Endothelial cell (in vitro differentiated cells): ENCODE measurements at regions not wholly inside any gene's neighbourhood (a gene's known extent, or its start where the extent isn't known, plus 50 kb on each side); places are given as distances from the start of the nearest gene placed in this dataset.

Experiments
- DNase-seq: peaks from one replicate; pipeline ENCODE4 v3.0.0; 2021; ENCODE audit warnings: low spot score
- H3K27ac Mint-ChIP-seq: one replicate; pipeline ENCODE4 v1.8.0; 2021; ENCODE audit warnings: mixed read lengths, inconsistent platforms; ENCODE audit not compliant: unreplicated experiment
- H3K27me3 Mint-ChIP-seq: one replicate; pipeline ENCODE4 v1.8.0; 2021; ENCODE audit warnings: mild to moderate bottlenecking, moderate library complexity, mixed read lengths, inconsistent platforms; ENCODE audit not compliant: unreplicated experiment
- H3K36me3 Mint-ChIP-seq: one replicate; pipeline ENCODE4 v1.8.0; 2021; ENCODE audit warnings: mild to moderate bottlenecking, low read depth, mixed read lengths, inconsistent platforms; ENCODE audit not compliant: unreplicated experiment
- H3K4me1 Mint-ChIP-seq: one replicate; pipeline ENCODE4 v1.8.0; 2021; ENCODE audit warnings: mild to moderate bottlenecking, mixed read lengths, inconsistent platforms; ENCODE audit not compliant: unreplicated experiment
- H3K4me3 Mint-ChIP-seq: one replicate; pipeline ENCODE4 v1.8.0; 2021; ENCODE audit warnings: mild to moderate bottlenecking, mixed read lengths, inconsistent platforms; ENCODE audit not compliant: unreplicated experiment
- H3K9me3 Mint-ChIP-seq: one replicate; pipeline ENCODE4 v1.8.0; 2021; ENCODE audit warnings: mixed read lengths, inconsistent platforms; ENCODE audit not compliant: unreplicated experiment
- TF ChIP-seq, protein P1 (sequence below): fragments of 200-600 bp; sonication (generic); IDR thresholded peaks from one replicate; pipeline ENCODE4 v1.5.0; 2021; ENCODE audit warnings: antibody characterized with exemption; ENCODE audit not compliant: unreplicated experiment

DNA sequence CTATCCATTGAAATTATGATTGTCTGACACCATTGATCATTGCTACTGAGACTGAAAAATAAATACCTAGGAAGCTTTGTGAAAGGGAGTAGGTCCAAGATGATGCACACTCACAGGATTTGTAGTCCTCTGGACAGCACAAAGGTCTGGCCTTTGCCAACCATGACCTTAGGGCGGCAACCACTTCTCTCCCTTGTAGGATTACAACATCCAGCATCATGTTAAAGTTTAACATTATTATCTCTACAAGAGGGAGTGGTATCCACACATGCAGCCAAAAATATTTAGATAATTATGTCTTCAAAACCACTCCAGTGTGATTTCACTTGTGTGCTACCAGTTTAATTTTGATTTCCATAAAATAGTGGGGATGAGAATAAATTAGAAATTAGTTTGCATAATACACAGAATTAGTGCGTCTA is 51.1 kb upstream of the NHSL1 start:
- Mint-ChIP-seq H3K36me3 (no peaks in the 10 kb centered on the region), H3K4me3 (no peak overlapping the region), H3K9me3 (no peaks in the 10 kb centered on the region), H3K4me1 (peaks cover 45% of the 10 kb centered on the region), H3K27me3 (peaks cover 8% of the 10 kb centered on the region), H3K27ac (no peak overlapping the region)
- TF ChIP-seq, protein P1, sequence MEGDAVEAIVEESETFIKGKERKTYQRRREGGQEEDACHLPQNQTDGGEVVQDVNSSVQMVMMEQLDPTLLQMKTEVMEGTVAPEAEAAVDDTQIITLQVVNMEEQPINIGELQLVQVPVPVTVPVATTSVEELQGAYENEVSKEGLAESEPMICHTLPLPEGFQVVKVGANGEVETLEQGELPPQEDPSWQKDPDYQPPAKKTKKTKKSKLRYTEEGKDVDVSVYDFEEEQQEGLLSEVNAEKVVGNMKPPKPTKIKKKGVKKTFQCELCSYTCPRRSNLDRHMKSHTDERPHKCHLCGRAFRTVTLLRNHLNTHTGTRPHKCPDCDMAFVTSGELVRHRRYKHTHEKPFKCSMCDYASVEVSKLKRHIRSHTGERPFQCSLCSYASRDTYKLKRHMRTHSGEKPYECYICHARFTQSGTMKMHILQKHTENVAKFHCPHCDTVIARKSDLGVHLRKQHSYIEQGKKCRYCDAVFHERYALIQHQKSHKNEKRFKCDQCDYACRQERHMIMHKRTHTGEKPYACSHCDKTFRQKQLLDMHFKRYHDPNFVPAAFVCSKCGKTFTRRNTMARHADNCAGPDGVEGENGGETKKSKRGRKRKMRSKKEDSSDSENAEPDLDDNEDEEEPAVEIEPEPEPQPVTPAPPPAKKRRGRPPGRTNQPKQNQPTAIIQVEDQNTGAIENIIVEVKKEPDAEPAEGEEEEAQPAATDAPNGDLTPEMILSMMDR = no peak
- no peak for DNase-seq

DNA sequence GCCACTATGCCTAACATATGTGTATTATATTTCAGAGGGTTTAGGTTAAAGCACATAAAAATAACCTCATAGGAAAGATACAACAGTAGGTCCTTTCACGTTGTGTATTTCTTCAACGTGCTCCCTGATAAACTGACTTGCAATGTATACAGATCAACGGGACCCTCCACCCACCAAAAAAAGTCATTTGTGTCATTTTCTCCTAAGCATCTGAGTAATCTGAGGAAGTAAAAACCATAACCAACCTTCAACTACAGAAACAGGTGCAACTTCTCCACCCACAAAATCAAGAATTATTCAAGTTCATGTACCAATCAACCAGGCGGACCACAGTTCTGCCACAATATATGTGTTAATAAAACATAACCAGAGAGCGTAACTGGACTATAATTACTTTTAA is 54.9 kb upstream of the NHSL1 start:
- Mint-ChIP-seq H3K4me1 (peaks cover 29% of the 10 kb centered on the region), H3K27me3 (peaks cover 3% of the 10 kb centered on the region), H3K9me3 (no peaks in the 10 kb centered on the region), H3K27ac (no peak overlapping the region), H3K36me3 (no peaks in the 10 kb centered on the region), H3K4me3 (no peak overlapping the region)
- no peak for DNase-seq
- TF ChIP-seq, protein P1 = no peak

DNA sequence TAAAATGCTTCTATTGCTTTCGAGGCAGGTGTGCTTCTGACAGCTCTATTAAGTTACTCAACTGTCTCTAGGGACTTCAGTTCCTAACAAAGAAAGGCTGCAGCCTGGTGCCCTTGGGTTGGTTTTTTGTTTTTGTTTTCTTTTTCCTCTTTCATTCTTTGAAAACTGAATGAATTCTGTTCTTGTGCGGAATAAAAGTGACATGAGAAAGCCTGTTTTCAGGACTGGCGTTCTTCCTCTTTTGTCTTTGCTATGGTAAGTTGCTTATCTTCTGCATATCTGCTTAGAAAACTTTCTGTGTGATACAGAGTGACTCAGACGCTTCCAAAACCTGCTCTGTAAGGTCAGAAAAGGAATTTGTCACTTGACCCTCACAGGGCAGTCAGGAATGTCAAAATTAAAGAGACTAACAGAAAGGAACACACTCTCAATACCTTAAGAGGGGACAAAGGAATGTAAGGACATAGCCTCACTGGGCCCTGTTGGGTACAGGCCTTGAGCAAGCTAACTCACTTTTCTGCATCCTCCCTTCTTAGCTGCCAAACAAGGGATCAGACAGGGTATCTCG is 56.2 kb upstream of the NHSL1 start:
- H3K4me3 Mint-ChIP-seq = no peak overlapping the region
- no peaks in the 10 kb centered on the region for H3K36me3 Mint-ChIP-seq
- H3K4me1 Mint-ChIP-seq = peaks cover 25% of the 10 kb centered on the region
- H3K27ac Mint-ChIP-seq = peak overlapping the region; percentile 96
- TF ChIP-seq, protein P1 = no peak
- no peaks in the 10 kb centered on the region for H3K9me3 Mint-ChIP-seq
- DNase-seq = no peak
- H3K27me3 Mint-ChIP-seq = peaks cover 3% of the 10 kb centered on the region

DNA sequence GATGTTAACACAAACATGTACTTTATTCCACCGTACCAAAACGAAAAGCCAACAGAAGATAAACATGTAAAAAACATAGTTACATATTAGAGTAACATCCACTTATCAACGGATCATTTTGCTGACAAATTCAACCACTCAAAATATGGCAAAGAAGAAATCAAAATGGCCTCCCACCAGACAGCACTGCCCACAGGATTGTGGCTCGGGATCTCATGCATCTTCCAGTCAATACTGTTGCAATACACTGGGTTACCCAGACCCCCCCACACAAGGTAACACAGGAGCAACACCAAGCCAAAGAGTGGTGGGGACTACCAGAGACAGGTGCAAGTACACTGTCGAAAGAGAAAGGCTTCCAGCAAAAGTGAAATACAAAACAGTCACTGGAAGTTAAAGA is 57.9 kb upstream of the NHSL1 start:
- H3K4me1 Mint-ChIP-seq = peaks cover 25% of the 10 kb centered on the region
- H3K9me3 Mint-ChIP-seq = no peaks in the 10 kb centered on the region
- H3K4me3 Mint-ChIP-seq = no peak overlapping the region
- DNase-seq = no peak
- TF ChIP-seq, protein P1 = no peak
- H3K27ac Mint-ChIP-seq = peak overlapping the region; percentile 43
- H3K27me3 Mint-ChIP-seq = peaks cover 3% of the 10 kb centered on the region
- no peaks in the 10 kb centered on the region for H3K36me3 Mint-ChIP-seq

DNA sequence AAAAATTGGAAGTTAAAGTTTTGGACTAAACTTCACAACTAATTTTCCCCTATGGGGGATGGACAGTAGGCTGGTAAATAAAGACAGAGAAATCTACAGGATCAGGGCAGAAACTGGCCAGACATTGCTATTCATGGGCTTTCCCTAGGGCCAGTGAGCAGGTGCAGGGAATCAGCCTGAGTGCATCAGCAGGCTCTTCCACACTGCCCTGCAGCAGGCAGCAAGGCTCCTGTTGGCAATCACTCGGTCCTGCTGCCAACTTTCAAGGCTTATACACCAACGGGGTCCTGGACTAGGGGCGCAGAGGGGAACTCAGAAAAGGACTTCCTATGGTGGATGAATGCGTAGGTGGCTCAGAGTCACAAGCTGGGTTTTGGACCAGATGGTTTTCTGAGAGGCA is 59.8 kb upstream of the NHSL1 start:
- no peak overlapping the region for H3K27ac Mint-ChIP-seq
- no peaks in the 10 kb centered on the region for H3K9me3 Mint-ChIP-seq
- no peaks in the 10 kb centered on the region for H3K36me3 Mint-ChIP-seq
- peaks cover 22% of the 10 kb centered on the region for H3K4me1 Mint-ChIP-seq
- TF ChIP-seq, protein P1 = no peak
- peaks cover 1% of the 10 kb centered on the region for H3K27me3 Mint-ChIP-seq
- no peak for DNase-seq
- H3K4me3 Mint-ChIP-seq = no peak overlapping the region
